ENCODE measurements at regions not wholly inside any gene's neighbourhood (a gene's known extent, or its start where the extent isn't known, plus 50 kb on each side); places are given as distances from the start of the nearest gene placed in this dataset.

DNA sequence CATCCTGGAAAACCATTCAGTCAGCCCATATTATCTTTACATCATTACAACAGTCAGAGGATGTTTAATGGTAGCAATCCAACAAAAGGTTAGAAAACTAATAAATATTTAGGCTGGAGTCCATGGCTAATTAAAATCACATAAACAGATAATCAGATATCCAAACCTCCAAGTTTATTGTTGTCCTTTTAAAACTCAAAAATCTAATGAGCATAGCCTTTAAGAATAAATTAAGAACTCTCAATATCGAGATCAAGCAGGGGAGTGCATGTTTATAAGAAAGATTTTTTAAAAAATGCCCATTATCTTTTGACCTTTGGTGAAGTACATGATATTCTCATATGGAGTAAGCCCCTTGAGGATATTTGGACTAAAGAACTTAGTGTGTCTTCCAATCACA is 842.9 kb upstream of the SEMA6A start:
- no peak for DNase-seq

GRCh38 chr5:117414926-117415325 is 840.3 kb upstream of the SEMA6A start:
- no peaks in the 10 kb centered on the region for H3K4me1 ChIP-seq
- no peak for DNase-seq
- no peaks in the 10 kb centered on the region for H3K36me3 ChIP-seq
- no peaks in the 10 kb centered on the region for H3K27me3 ChIP-seq (replicated peaks in 1 of 7)
- peaks cover 0 to 4% (median 0%) of the 10 kb centered on the region in 8 donors for H3K9me3 ChIP-seq
- no peak overlapping the region for H3K27ac ChIP-seq
- intact Hi-C loops (cut with DNase I; ENCODE audit: low total_unique reads), result no loop called here
- no peak overlapping the region for H3K4me3 ChIP-seq
- 60 to 89% (median 75%) methylated on average over 1 of the region's 1 CpG for WGBS, 5 donors
- TF ChIP-seq POLR2AphosphoS5 (IDR thresholded peaks at IDR 0.05) (no peak), POLR2A (IDR thresholded peaks at IDR 0.05) (no peak)
- TF ChIP-seq, protein P1, sequence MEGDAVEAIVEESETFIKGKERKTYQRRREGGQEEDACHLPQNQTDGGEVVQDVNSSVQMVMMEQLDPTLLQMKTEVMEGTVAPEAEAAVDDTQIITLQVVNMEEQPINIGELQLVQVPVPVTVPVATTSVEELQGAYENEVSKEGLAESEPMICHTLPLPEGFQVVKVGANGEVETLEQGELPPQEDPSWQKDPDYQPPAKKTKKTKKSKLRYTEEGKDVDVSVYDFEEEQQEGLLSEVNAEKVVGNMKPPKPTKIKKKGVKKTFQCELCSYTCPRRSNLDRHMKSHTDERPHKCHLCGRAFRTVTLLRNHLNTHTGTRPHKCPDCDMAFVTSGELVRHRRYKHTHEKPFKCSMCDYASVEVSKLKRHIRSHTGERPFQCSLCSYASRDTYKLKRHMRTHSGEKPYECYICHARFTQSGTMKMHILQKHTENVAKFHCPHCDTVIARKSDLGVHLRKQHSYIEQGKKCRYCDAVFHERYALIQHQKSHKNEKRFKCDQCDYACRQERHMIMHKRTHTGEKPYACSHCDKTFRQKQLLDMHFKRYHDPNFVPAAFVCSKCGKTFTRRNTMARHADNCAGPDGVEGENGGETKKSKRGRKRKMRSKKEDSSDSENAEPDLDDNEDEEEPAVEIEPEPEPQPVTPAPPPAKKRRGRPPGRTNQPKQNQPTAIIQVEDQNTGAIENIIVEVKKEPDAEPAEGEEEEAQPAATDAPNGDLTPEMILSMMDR (IDR thresholded peaks at IDR 0.05 in 8 of 11, conservative IDR thresholded peaks at IDR 0.05 in 3 of 11), result no peak

More for the DNA sequence above, 842.9 kb upstream of the SEMA6A start:
- H3K27ac ChIP-seq, result no peak overlapping the region
- H3K27me3 ChIP-seq (replicated peaks in 1 of 7), result no peaks in the 10 kb centered on the region
- H3K4me1 ChIP-seq, result no peaks in the 10 kb centered on the region
- no peak overlapping the region for H3K4me3 ChIP-seq
- WGBS, 5 donors, result 53 to 64% (median 60%) methylated on average over 1 of the region's 1 CpG
- intact Hi-C loops (cut with DNase I; ENCODE audit: low total_unique reads), result no loop called here
- peaks cover 0 to 29% (median 17%) of the 10 kb centered on the region in 8 donors for H3K9me3 ChIP-seq
- H3K36me3 ChIP-seq, result no peaks in the 10 kb centered on the region
- TF ChIP-seq, protein P1 (IDR thresholded peaks at IDR 0.05 in 8 of 11, conservative IDR thresholded peaks at IDR 0.05 in 3 of 11), result no peak
- TF ChIP-seq POLR2A (IDR thresholded peaks at IDR 0.05), result no peak
- no peak for TF ChIP-seq POLR2AphosphoS5 (IDR thresholded peaks at IDR 0.05)

- no peaks in the 10 kb centered on the region for H3K4me1 ChIP-seq
- DNase-seq, result no peak
- intact Hi-C loops (cut with DNase I; ENCODE audit: low total_unique reads), result no loop called here
- H3K27me3 ChIP-seq (replicated peaks in 1 of 7), result no peaks in the 10 kb centered on the region
- no peak overlapping the region for H3K27ac ChIP-seq
- no peak overlapping the region for H3K4me3 ChIP-seq
- no peaks in the 10 kb centered on the region for H3K36me3 ChIP-seq
- H3K9me3 ChIP-seq, result no peaks in the 10 kb centered on the region
- no peak for TF ChIP-seq POLR2A (IDR thresholded peaks at IDR 0.05)
- TF ChIP-seq, protein P1 (IDR thresholded peaks at IDR 0.05 in 8 of 11, conservative IDR thresholded peaks at IDR 0.05 in 3 of 11), result no peak
- TF ChIP-seq POLR2AphosphoS5 (IDR thresholded peaks at IDR 0.05), result no peak
These were observed 837.1 kb upstream of the SEMA6A start for GRCh38 chr5:117411701-117412100.

DNA sequence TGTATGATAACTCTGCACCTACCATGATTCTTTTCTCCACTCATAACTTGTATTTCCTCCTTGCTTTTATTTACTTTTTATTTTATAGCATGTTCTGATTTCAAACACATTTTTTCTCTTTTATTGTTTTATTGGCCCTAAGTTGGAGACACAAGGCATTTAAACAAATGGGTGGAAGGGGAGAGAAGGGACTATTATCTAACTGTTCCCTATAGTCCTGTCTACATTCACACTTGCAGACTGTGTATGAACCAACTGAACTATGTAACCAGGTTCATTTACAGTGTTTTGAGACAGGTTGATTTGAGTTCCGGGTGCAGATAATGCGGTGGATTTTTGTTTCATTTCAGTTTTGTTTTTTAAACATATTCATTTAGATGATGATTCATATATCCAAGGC is 830.6 kb upstream of the SEMA6A start:
- H3K27me3 ChIP-seq (replicated peaks in 1 of 7), result no peaks in the 10 kb centered on the region
- no peaks in the 10 kb centered on the region for H3K9me3 ChIP-seq
- H3K4me1 ChIP-seq, result no peaks in the 10 kb centered on the region
- no peak overlapping the region for H3K4me3 ChIP-seq
- WGBS, 5 donors, result 85 to 94% (median 90%) methylated on average over 2 of the region's 2 CpGs
- intact Hi-C loops (cut with DNase I; ENCODE audit: low total_unique reads), result no loop called here
- TF ChIP-seq POLR2AphosphoS5 (IDR thresholded peaks at IDR 0.05) (no peak), POLR2A (IDR thresholded peaks at IDR 0.05) (no peak)
- TF ChIP-seq, protein P1 (IDR thresholded peaks at IDR 0.05 in 8 of 11, conservative IDR thresholded peaks at IDR 0.05 in 3 of 11), result no peak
- no peak overlapping the region for H3K27ac ChIP-seq
- DNase-seq, result no peak
- H3K36me3 ChIP-seq, result no peaks in the 10 kb centered on the region

Data from spleen (tissue), 11 donors.